ENCODE measurements at regions not wholly inside any gene's neighbourhood (a gene's known extent, or its start where the extent isn't known, plus 50 kb on each side); places are given as distances from the start of the nearest gene placed in this dataset.
A peak's percentile ranks its signal among the peaks of the same experiment; 100 is the strongest.

- no peak for DNase-seq
Measured at GRCh38 chr13:89673789-89674311, 1673.6 kb upstream of the MIR17HG start.

GRCh38 chr13:89678466-89679121 is 1668.9 kb upstream of the MIR17HG start:
- no peak for DNase-seq

DNA sequence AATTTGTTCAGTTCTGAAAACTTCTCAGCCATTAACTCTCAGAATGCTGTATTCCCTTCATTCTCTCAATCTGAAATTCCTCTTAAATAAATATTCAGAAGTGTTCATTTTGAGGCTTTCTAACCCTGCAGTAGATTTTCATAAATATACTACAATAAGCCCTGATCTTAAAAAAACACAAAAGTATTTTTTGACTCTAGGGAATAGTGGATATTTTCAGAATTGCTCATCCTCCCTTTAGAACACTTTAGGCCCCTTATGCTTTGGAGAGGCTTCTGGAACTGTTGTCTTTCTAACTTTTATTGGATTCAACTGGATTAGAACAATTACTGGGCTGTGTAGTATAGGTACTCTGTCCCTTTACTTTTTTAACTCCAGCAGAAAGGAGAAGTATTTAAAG is 1662.6 kb upstream of the MIR17HG start:
- DNase-seq: no peak

- DNase-seq: no peak
Measured at GRCh38 chr13:89686171-89686570, 1661.3 kb upstream of the MIR17HG start.

DNA sequence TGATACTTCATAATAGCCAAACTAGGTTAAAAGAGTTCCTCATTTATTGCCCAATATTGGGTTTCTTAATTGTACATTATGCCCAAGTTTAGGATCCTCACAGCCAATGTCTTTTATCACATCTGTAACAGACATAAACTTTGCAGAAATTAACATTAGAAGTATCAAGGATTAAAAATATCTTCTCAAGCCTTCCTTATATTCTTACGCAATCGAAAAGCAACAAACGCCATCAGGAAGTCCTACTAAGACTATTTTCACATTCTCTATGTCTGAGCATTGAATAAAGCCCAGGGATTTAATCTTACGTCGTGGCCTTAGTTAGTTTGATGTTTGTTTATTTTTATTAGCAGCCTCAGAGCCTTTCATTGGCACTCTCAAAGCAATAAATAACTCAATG is 1660.4 kb upstream of the MIR17HG start:
- no peak for DNase-seq

GRCh38 chr13:89688918-89689317 is 1658.6 kb upstream of the MIR17HG start:
- no peak for DNase-seq

DNA sequence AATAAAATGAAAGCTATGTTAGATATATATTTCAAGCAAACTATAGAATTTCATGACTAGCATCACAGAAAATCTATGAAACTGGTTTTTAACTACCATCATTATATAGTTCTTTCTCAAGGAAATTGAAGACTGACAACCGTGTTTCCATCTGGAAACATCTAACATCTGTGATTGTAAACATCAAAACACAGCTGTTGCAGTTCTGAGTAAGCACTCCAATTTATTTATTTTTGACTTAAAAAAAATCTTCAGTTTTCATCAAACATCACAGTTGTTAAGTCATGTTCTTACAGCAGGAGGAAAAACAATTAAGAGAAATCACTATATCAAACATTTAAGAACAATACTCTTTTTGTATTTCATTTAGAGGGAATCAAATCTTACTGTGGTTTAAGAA is 1653.0 kb upstream of the MIR17HG start:
- no peak for DNase-seq

DNA sequence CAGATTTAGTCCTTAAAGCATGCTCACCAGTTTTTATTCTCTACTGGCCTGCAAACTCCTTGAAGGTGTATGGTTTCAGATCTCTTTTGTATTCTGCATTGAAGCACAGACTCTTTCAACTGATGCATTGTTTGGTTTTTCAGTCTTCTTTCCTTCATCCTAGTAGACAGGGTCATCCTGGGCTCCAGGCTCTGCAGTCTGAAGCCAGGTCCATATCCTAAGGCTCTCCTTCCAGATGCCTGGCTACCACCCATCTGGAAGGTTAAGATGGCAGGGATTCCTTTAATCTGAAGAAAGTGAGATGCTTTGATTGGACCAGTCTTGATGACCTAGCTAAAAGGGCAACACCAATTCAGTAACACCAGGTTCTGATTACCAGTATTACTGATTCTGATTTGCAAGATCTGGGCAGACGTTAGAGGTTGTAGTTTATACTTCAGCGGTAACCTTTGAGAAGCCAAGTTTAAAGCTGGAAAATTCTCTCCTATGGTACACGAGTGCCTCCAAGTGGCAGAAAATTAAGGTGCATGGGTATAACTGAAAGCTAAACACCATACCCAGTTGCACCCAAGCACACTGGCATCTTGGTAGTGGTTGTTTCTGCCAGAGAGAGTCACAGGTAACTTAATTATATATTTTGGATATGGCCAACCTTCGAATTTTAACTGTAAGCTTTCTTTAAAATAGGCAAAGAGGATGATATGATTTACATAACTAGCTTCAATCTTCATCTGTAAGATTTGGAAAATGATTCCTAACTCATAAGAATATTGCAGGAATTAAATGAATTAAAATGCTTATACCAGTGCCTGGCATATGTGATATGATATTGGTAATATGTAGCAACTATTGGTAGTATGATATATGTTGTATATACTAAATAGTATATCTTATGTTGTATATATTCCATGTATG is 1651.9 kb upstream of the MIR17HG start:
- DNase-seq: peak; percentile 2 to 4

DNA sequence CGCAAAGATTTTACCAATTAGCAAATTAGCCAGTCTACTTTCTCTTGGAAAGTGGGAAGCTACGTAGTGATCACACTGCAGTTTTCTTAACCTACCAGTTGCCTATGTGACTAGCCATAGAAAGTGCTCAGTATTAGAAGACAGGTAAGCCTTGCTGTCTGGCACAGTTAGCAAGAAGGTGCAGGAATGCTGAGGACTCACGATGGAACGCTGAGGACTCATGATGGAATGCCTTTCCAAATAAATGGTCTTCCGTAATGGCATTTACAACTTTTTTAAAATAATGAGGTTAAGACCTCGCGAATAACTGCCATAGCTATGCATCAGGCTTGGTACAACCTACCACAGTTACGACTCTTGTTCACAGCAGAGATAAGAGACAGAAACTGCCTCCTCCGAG is 1645.6 kb upstream of the MIR17HG start:
- no peak for DNase-seq

DNA sequence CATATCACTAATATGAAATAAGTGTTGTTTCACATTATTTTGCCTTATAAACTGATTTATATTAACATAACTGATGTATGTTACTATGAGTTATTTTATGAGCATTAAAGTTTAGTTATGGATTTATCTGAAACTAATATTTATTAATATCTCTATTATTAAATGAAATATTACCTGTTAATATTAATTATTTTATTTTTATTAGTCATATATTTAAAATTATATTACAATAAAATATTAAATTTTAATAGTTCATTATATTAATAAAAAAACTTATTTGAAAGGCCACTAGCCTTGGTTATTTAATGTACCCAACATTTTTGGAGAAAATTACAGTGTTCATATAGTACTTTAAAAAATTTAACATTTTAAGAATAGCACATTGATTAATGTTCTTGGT is 1643.4 kb upstream of the MIR17HG start:
- no peak for DNase-seq

DNA sequence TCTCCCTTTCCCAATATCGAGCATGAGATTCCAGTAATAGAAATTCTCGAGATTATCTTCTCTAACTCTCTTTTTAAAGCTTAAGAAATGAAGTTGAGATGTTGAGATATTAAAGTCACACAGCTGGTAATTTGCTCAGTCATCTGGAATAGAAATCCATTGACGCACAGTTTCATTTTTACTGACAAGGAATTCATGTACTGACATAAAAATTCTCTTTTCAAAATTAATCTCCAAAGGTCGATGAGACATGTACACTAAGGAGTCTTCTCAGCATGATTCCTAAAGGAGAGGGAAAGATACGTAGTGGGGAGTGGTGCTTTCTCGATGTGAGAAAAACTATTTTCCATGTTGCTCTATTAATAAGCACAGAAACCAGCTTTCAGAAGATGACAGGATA is 1639.5 kb upstream of the MIR17HG start:
- DNase-seq: no peak

GRCh38 chr13:89721216-89721615 is 1626.3 kb upstream of the MIR17HG start:
- no peak for DNase-seq

DNA sequence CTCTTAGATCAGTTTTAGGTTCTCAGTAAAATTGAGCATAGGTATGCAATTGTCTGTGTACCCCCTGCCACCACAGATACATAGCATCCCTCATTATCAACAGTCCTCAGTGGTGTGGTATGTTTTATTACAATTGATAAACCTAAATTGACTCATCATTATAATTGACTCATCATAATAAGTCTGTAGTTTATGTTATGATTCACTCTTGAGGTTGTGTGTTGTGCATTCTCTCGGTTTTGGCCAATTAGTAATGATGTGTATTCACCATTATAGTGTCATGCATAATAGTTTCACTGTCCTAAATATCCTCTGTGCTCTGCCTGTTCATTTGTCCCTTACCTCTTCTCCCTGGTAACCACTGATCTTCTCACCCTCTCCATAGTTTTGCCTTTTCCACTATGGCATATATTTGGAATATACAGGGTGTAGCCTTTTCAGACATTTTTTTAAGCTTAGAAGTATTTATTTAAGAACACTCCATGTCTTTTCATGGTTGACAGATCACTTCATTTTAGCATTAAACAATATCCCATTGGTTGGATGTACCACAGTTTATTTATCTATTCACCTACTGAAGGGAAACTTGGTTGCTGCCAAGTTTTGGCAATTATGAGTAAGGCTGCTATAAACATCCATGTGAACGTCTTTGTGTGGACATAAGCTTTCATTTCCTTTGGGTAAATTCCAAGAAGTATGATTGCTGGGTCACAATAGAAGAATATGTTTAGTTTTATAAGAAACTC is 1620.6 kb upstream of the MIR17HG start:
- no peak for DNase-seq

- DNase-seq: no peak
Measured at GRCh38 chr13:89733829-89734228, 1613.7 kb upstream of the MIR17HG start.

DNA sequence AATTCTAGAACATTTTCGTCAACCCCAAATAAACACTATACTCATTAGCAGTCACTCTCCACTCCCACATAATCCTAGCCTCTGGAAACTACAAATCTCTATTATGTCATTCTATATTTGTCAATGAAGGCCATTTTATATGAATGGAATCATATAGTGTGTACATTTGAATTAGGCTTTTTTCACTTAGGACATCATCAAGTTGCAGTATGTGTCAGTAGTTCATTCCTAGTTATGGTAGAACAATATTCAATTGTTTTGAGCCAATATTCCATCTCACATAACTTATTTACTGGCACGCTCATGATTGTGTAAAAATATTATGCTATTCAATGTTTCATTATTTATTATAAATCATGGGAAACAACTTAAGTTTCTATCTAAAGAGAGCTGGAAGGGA is 1610.4 kb upstream of the MIR17HG start:
- no peak for DNase-seq

DNA sequence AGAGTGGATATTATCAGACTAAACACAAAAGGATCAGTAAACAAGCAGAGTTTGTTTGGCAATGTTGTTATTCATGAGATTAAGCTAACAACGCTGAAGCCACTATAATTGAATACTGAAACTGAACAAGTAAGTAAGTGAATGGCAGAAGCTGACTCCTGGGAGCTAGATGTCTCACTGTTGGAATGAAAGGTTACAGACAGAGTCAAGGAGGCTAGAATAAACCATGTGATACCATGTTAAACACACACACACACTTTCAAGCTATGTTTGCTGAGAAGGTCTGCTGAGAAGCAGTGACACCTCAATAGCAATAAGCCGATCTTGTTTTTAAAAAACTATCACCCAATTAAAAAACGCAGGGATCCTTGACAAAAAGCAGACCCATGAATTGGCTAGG is 1609.4 kb upstream of the MIR17HG start:
- no peak for DNase-seq

GRCh38 chr13:89740994-89741685 is 1606.3 kb upstream of the MIR17HG start:
- no peak for DNase-seq

DNA sequence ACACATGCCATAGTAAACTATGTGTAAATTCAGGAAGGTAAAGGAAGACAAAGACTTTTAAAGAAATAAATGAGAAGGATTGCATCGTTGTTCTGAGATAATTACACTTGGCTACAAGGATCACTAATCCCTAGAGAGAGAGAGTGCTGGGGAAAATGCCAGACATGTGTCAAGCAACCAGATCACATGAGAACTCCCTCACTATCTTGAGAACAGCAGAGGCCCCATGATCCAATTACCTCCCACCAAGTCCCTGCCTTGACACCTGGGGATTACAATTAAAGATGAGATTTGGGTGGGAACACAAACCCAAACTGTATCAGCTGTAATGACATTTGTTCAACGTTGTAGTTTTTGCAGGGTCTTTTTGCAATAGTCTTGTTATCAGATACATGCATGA is 1600.9 kb upstream of the MIR17HG start:
- no peak for DNase-seq

DNA sequence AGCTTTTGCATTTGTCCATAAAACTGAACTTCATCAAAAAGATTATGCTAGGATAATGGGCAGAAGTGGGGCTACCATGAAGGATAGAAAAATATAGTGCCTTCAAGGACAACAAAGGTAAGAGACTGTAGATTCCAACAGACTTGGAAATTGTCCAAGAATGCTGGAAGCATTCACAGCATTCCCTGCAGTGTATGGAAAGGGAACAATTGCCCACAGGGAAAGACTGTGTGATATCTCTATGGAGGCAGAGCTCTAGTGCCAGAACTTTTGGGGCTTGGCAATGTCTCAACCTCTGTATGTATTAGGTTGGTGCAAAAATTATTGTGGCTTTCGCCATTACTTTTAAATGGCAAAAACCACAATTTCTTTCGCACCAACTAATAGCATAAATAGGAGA is 1598.8 kb upstream of the MIR17HG start:
- DNase-seq: no peak

DNA sequence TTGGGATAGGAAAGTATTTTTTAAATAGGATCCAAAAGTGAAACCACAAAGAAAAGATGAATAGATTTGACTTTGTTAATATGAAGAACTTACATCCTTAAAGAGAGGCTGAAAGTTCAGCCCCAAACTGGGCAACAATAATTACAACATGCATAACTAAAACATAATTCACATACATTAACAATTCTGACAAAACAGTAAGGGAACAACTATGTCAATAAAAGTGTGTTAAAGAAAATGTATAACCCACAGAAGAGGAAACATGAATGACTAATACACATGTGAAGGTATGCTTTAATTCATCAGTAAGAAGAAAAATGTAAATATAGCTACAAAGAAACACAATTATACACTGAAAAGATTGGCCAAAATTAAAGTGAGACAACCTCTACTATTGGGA is 1597.6 kb upstream of the MIR17HG start:
- DNase-seq: no peak

DNA sequence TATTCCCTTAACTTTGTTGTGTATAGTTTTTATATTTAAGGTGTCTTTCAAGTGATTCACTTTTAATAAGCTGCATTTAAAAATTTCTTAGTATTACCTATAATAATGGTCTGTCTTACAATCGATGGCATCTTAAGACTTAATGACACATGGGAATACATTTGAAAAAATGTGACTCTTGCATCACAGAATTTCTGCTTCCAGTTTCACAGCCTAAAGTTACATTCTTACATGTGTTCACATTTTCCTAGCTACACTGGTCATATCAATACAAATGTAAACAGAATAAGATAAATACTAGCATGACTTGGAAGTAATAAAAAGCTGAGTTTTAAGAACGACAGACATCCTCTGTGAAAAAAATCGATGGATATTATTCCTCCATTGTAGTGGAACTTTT is 1597.1 kb upstream of the MIR17HG start:
- DNase-seq: no peak

GRCh38 chr13:89751432-89751930 is 1596.0 kb upstream of the MIR17HG start:
- DNase-seq: no peak

DNA sequence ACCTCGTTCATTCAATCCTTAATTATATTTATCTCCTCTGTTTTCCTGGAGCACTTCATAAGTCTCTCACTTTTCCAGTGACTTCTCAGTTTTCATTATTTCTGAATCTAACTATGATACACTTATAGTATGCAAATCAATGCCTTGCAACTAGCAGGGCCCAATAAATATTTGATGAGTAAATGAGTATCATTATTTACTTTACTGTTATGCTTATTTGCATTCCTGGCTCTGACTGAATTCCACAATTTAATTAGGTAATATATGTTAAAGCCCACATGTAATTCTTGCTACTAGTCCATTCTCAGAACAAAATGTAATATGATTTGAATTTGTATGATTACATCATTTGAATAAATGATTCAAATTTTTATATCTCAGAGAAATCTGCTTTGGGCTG is 1595.1 kb upstream of the MIR17HG start:
- DNase-seq: no peak
